CD4-positive, alpha-beta T cell treated with Interferon gamma for 1 hour (primary cell): ENCODE measurements at regions not wholly inside any gene's neighbourhood (a gene's known extent, or its start where the extent isn't known, plus 50 kb on each side); places are given as distances from the start of the nearest gene placed in this dataset.
"Not testable (repeated sequence)": the region's sequence is repeated elsewhere in the genome, so short reads cannot be mapped to it uniquely, and the experiment has no call there.

Experiments
- DNase-seq: peaks from one replicate; pipeline ENCODE4 v3.0.0-alpha.2; 2020

- DNase-seq, result no peak
Observed at GRCh38 chr13:78133511-78133910, 214.9 kb upstream of the EDNRB start.

- no peak for DNase-seq
Observed at GRCh38 chr13:78131811-78132210, 213.2 kb upstream of the EDNRB start.

- no peak for DNase-seq
Observed at GRCh38 chr13:78131346-78131745, 212.7 kb upstream of the EDNRB start.

- DNase-seq, result no peak
Observed at GRCh38 chr13:78129823-78130222, 211.2 kb upstream of the EDNRB start.

- DNase-seq, result no peak
Observed at GRCh38 chr13:78129359-78129758, 210.7 kb upstream of the EDNRB start.

GRCh38 chr13:78121459-78122348 lies 203.1 kb upstream of the EDNRB start:
- peak; percentile 20 for DNase-seq

- no peak for DNase-seq
Observed at GRCh38 chr13:78121001-78121400, 202.4 kb upstream of the EDNRB start.

- peak; percentile 11 for DNase-seq
Observed at GRCh38 chr13:78120144-78120543, 201.5 kb upstream of the EDNRB start.

- not testable (repeated sequence) for DNase-seq
Observed at GRCh38 chr13:78117070-78117469, 198.4 kb upstream of the EDNRB start.

GRCh38 chr13:78105656-78106055 lies 187.0 kb upstream of the EDNRB start:
- no peak for DNase-seq

GRCh38 chr13:78103936-78104335 lies 185.3 kb upstream of the EDNRB start:
- no peak for DNase-seq

GRCh38 chr13:78102741-78103140 lies 184.1 kb upstream of the EDNRB start:
- DNase-seq, result no peak

- no peak for DNase-seq
Observed at GRCh38 chr13:78102121-78102677, 183.6 kb upstream of the EDNRB start.

GRCh38 chr13:78100486-78100885 lies 181.9 kb upstream of the EDNRB start:
- no peak for DNase-seq

GRCh38 chr13:78098249-78098648 lies 179.6 kb upstream of the EDNRB start:
- DNase-seq, result no peak

- no peak for DNase-seq
Observed at GRCh38 chr13:78096221-78096620, 177.6 kb upstream of the EDNRB start.

GRCh38 chr13:78087966-78088678 lies 169.5 kb upstream of the EDNRB start:
- no peak for DNase-seq

GRCh38 chr13:78085434-78086225 lies 167.0 kb upstream of the EDNRB start:
- DNase-seq, result no peak

- DNase-seq, result no peak
Observed at GRCh38 chr13:78084401-78084800, 165.8 kb upstream of the EDNRB start.

GRCh38 chr13:78078168-78078567 lies 159.5 kb upstream of the EDNRB start:
- DNase-seq, result no peak

- DNase-seq, result no peak
Observed at GRCh38 chr13:78067290-78067689, 148.7 kb upstream of the EDNRB start.

- no peak for DNase-seq
Observed at GRCh38 chr13:78065141-78065540, 146.5 kb upstream of the EDNRB start.

- no peak for DNase-seq
Observed at GRCh38 chr13:78061806-78062205, 143.2 kb upstream of the EDNRB start.
